GM12892 (cell line): ENCODE measurements at regions not wholly inside any gene's neighbourhood (a gene's known extent, or its start where the extent isn't known, plus 50 kb on each side); places are given as distances from the start of the nearest gene placed in this dataset.

Experiments
- DNase-seq: peaks from one replicate; pipeline ENCODE4 v3.0.0; 2011; ENCODE audit not compliant: insufficient read length
- FAIRE-seq: peaks from 2 replicates; lab custom pipeline; 2011; peaks lifted over from hg19 to GRCh38; lab: Jason Lieb, UNC
- POLR2A ChIP-seq: IDR thresholded peaks from 2 replicates; pipeline ENCODE4 v1.6.1; 2011; ENCODE audit warnings: low read depth, low read length, control low read depth
- POLR2AphosphoS5 ChIP-seq: IDR thresholded peaks from 2 replicates; pipeline ENCODE4 v1.6.1; 2011; ENCODE audit warnings: low read depth, low read length, control low read depth
- TAF1 ChIP-seq: IDR thresholded peaks from 2 replicates; pipeline ENCODE4 v1.6.1; 2011; ENCODE audit warnings: low read depth, mild to moderate bottlenecking, control low read depth, low read length, borderline replicate concordance

DNA sequence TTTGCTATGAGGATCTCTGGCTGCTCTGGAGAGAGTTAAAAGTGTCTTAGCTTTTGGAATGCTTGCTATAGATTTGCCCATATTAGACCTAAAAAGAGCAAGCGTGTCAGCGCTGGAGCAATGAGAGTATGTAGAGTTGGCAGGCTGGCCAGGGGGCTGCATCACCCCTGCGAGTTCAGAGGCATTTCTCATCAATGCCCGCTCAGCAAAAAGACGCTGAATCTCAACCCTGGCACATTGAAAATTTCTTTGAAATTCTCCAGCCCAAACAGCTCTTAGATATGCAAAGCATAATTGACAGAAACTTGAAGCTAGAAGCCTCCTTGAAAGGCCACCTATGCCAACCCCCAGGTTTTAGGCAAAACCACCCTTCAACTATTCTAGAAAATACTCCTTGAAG is 135.5 kb upstream of the F3 start:
- DNase-seq (no peak), FAIRE-seq (no peak)
- TF ChIP-seq POLR2A (no peak), POLR2AphosphoS5 (no peak), TAF1 (no peak)

GRCh38 chr1:94676686-94677085 is 135.1 kb upstream of the F3 start:
- DNase-seq, result no peak
- no peak for FAIRE-seq
- TF ChIP-seq TAF1 (no peak), POLR2AphosphoS5 (no peak), POLR2A (no peak)

DNA sequence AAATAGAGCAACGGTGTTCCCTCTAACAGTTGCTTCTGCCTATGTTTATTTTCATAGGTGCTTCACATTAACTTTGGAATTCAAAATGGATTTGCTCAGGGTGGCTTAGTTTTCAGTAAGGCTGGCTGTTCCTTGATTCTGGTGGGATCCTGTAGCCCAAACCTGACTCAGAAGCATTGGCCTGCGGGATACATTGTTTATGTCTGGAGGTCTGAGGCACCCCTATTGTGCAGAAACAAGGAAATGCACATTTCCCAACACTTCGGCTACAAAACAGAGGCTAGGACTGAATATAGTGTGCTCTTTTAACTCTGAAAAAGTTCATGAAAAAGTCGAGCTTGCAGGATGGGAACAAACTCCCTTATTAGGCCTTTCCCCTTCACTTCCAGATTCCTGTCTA is 133.8 kb upstream of the F3 start:
- TF ChIP-seq TAF1 (no peak), POLR2AphosphoS5 (no peak), POLR2A (no peak)
- FAIRE-seq (no peak), DNase-seq (no peak)

GRCh38 chr1:94674876-94675275 is 133.3 kb upstream of the F3 start:
- no peak for TF ChIP-seq POLR2AphosphoS5
- no peak for TF ChIP-seq TAF1
- TF ChIP-seq POLR2A, result no peak
- FAIRE-seq (no peak), DNase-seq (no peak)

GRCh38 chr1:94672934-94673333 is 131.4 kb upstream of the F3 start:
- DNase-seq (no peak), FAIRE-seq (no peak)
- no peak for TF ChIP-seq TAF1
- TF ChIP-seq POLR2A, result no peak
- no peak for TF ChIP-seq POLR2AphosphoS5

- DNase-seq (no peak), FAIRE-seq (no peak)
- TF ChIP-seq POLR2AphosphoS5, result no peak
- TF ChIP-seq POLR2A, result no peak
- no peak for TF ChIP-seq TAF1
Measured at GRCh38 chr1:94672001-94672400, 130.4 kb upstream of the F3 start.

DNA sequence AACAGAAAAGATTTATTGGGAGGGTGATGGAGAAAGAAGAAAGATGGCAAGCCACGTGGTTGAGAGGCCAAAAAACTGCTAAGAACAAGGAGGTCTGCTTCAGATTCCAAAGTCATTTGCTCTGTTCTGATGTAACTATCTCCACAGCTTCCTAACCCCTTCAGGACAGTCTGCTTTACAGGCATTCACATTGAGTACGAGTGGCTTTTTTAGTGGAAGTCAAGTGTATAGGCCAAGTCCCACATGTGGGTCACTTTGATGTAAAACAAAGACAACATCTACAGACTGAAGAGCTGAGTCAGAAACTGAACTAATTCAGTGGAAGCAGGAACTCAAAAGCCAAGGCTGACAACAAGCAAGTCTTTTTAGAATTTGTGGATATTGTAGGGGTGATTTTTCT is 128.7 kb upstream of the F3 start:
- no peak for FAIRE-seq
- no peak for DNase-seq
- no peak for TF ChIP-seq POLR2AphosphoS5
- TF ChIP-seq TAF1, result no peak
- no peak for TF ChIP-seq POLR2A

DNA sequence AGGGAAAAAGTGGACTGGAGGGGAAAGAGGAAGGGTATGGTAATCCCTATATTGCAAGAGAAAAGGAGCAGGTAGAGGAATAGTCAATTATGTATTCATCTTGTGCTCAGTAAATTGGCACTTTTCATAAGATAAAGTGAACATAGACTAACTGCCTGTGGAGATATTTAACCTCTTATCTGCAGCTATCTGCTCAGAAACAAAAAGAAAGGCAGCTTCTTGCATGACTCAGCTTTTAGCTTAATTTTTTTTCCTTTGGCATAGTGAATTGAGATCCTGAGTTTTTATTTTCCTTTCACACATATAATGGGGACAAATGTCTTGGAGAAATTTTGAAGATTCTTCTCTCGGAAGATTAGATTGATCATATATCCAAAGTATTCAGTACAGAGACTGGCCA is 127.6 kb upstream of the F3 start:
- FAIRE-seq (no peak), DNase-seq (no peak)
- TF ChIP-seq TAF1, result no peak
- no peak for TF ChIP-seq POLR2AphosphoS5
- no peak for TF ChIP-seq POLR2A

GRCh38 chr1:94668528-94668927 is 127.0 kb upstream of the F3 start:
- DNase-seq, result no peak
- TF ChIP-seq POLR2AphosphoS5 (no peak), TAF1 (no peak), POLR2A (no peak)
- FAIRE-seq, result no peak

GRCh38 chr1:94667818-94668217 is 126.3 kb upstream of the F3 start:
- DNase-seq, result no peak
- FAIRE-seq, result no peak
- TF ChIP-seq POLR2AphosphoS5, result no peak
- no peak for TF ChIP-seq POLR2A
- TF ChIP-seq TAF1, result no peak

- TF ChIP-seq TAF1 (no peak), POLR2AphosphoS5 (no peak), POLR2A (no peak)
- DNase-seq (no peak), FAIRE-seq (no peak)
Measured at GRCh38 chr1:94666797-94667196, 125.2 kb upstream of the F3 start.

- TF ChIP-seq TAF1 (no peak), POLR2AphosphoS5 (no peak), POLR2A (no peak)
- DNase-seq (no peak), FAIRE-seq (no peak)
Measured at GRCh38 chr1:94661431-94661932, 119.9 kb upstream of the F3 start.

GRCh38 chr1:94660994-94661393 is 119.4 kb upstream of the F3 start:
- no peak for DNase-seq
- no peak for FAIRE-seq
- TF ChIP-seq POLR2AphosphoS5 (no peak), TAF1 (no peak), POLR2A (no peak)
